ENCODE measurements at regions not wholly inside any gene's neighbourhood (a gene's known extent, or its start where the extent isn't known, plus 50 kb on each side); places are given as distances from the start of the nearest gene placed in this dataset.

GRCh38 chr17:5669191-5669590, 84.9 kb upstream of the NLRP1 start:
- no peak for TF ChIP-seq CTCF (IDR thresholded peaks at IDR 0.05; ENCODE audit: low read depth, low read length, missing control alignments)
- H3K36me3 ChIP-seq (replicated peaks) = no peaks in the 10 kb centered on the region
- DNase-seq = no peak
- no peaks in the 10 kb centered on the region for H3K27me3 ChIP-seq (replicated peaks)
- H3K27ac ChIP-seq = no peak overlapping the region
- no peak overlapping the region for H3K4me3 ChIP-seq (ENCODE audit: low read depth, low read length)
- in situ Hi-C loops (cut with HindIII; ENCODE audit: low pct_ligation_motif_present, low sequenced_read_pairs) = no loop called here

- no peak for TF ChIP-seq CTCF (IDR thresholded peaks at IDR 0.05; ENCODE audit: low read depth, low read length, missing control alignments)
- no peak overlapping the region for H3K27ac ChIP-seq
- no peak for DNase-seq
- H3K36me3 ChIP-seq (replicated peaks) = no peaks in the 10 kb centered on the region
- no peaks in the 10 kb centered on the region for H3K27me3 ChIP-seq (replicated peaks)
- in situ Hi-C loops (cut with HindIII; ENCODE audit: low pct_ligation_motif_present, low sequenced_read_pairs) = no loop called here
- H3K4me3 ChIP-seq (ENCODE audit: low read depth, low read length) = no peak overlapping the region
Observed at GRCh38 chr17:5672141-5672540, 87.8 kb upstream of the NLRP1 start.

GRCh38 chr17:5672815-5673430, 88.6 kb upstream of the NLRP1 start:
- Histone ChIP-seq H3K4me3 (ENCODE audit: low read depth, low read length) (no peak overlapping the region), H3K27me3 (replicated peaks) (no peaks in the 10 kb centered on the region), H3K36me3 (replicated peaks) (no peaks in the 10 kb centered on the region), H3K27ac (no peak overlapping the region)
- no peak for DNase-seq
- TF ChIP-seq CTCF (IDR thresholded peaks at IDR 0.05; ENCODE audit: low read depth, low read length, missing control alignments) = no peak
- in situ Hi-C loops (cut with HindIII; ENCODE audit: low pct_ligation_motif_present, low sequenced_read_pairs) = no loop called here

GRCh38 chr17:5675625-5676421, 91.5 kb upstream of the NLRP1 start:
- no peak for TF ChIP-seq CTCF (IDR thresholded peaks at IDR 0.05; ENCODE audit: low read depth, low read length, missing control alignments)
- Histone ChIP-seq H3K4me3 (ENCODE audit: low read depth, low read length) (no peak overlapping the region), H3K36me3 (replicated peaks) (no peaks in the 10 kb centered on the region), H3K27ac (no peak overlapping the region), H3K27me3 (replicated peaks) (no peaks in the 10 kb centered on the region)
- in situ Hi-C loops (cut with HindIII; ENCODE audit: low pct_ligation_motif_present, low sequenced_read_pairs) = no loop called here
- no peak for DNase-seq

GRCh38 chr17:5677620-5678019, 93.3 kb upstream of the NLRP1 start:
- no peak for TF ChIP-seq CTCF (IDR thresholded peaks at IDR 0.05; ENCODE audit: low read depth, low read length, missing control alignments)

More at GRCh38 chr17:5677620-5678019, 93.3 kb upstream of the NLRP1 start:
- DNase-seq = no peak
- no peak overlapping the region for H3K27ac ChIP-seq
- no peaks in the 10 kb centered on the region for H3K27me3 ChIP-seq (replicated peaks)
- in situ Hi-C loops (cut with HindIII; ENCODE audit: low pct_ligation_motif_present, low sequenced_read_pairs) = no loop called here
- no peaks in the 10 kb centered on the region for H3K36me3 ChIP-seq (replicated peaks)
- H3K4me3 ChIP-seq (ENCODE audit: low read depth, low read length) = no peak overlapping the region
